HG02678 (cell line): ENCODE measurements at regions not wholly inside any gene's neighbourhood (a gene's known extent, or its start where the extent isn't known, plus 50 kb on each side); places are given as distances from the start of the nearest gene placed in this dataset.
"Not testable (repeated sequence)": the region's sequence is repeated elsewhere in the genome, so short reads cannot be mapped to it uniquely, and the experiment has no call there.

Experiments
- ATAC-seq: cut with Tn5 transposase; IDR thresholded peaks from one replicate; pipeline ENCODE4 v1.9.1; 2021; ENCODE audit warnings: mild to moderate bottlenecking, moderate library complexity; ENCODE audit not compliant: unreplicated experiment

GRCh38 chr5:97476852-97477534 is 293.9 kb upstream of the RIOK2 start:
- ATAC-seq = no peak

- no peak for ATAC-seq
These were observed 295.4 kb upstream of the RIOK2 start for GRCh38 chr5:97478483-97478882.

GRCh38 chr5:97480313-97480712 is 297.3 kb upstream of the RIOK2 start:
- no peak for ATAC-seq

GRCh38 chr5:97488126-97488668 is 305.1 kb upstream of the RIOK2 start:
- ATAC-seq = no peak

- ATAC-seq = no peak
These were observed 306.2 kb upstream of the RIOK2 start for GRCh38 chr5:97489010-97489840.

- no peak for ATAC-seq
These were observed 311.4 kb upstream of the RIOK2 start for GRCh38 chr5:97494465-97494864.

- no peak for ATAC-seq
These were observed 312.3 kb upstream of the RIOK2 start for GRCh38 chr5:97495301-97495700.

GRCh38 chr5:97496037-97496436 is 313.0 kb upstream of the RIOK2 start:
- ATAC-seq = no peak

GRCh38 chr5:97498657-97499056 is 315.6 kb upstream of the RIOK2 start:
- ATAC-seq = no peak

GRCh38 chr5:97499605-97500004 is 316.6 kb upstream of the RIOK2 start:
- ATAC-seq = no peak

GRCh38 chr5:97501286-97501964 is 318.4 kb upstream of the RIOK2 start:
- no peak for ATAC-seq

- no peak for ATAC-seq
These were observed 318.9 kb upstream of the RIOK2 start for GRCh38 chr5:97501965-97502305.

- no peak for ATAC-seq
These were observed 325.8 kb upstream of the RIOK2 start for GRCh38 chr5:97508864-97509263.

- ATAC-seq = not testable (repeated sequence)
These were observed 336.5 kb upstream of the RIOK2 start for GRCh38 chr5:97519565-97519964.

- ATAC-seq = not testable (repeated sequence)
These were observed 340.3 kb upstream of the RIOK2 start for GRCh38 chr5:97523336-97523735.

- no peak for ATAC-seq
These were observed 342.7 kb upstream of the RIOK2 start for GRCh38 chr5:97525780-97526179.

- no peak for ATAC-seq
These were observed 345.9 kb upstream of the RIOK2 start for GRCh38 chr5:97528941-97529340.

- no peak for ATAC-seq
These were observed 346.4 kb upstream of the RIOK2 start for GRCh38 chr5:97529354-97529985.

- ATAC-seq = peak; percentile 80
These were observed 348.5 kb upstream of the RIOK2 start for GRCh38 chr5:97531549-97531948.

GRCh38 chr5:97534166-97534565 is 351.1 kb upstream of the RIOK2 start:
- ATAC-seq = peak; percentile 67

- no peak for ATAC-seq
These were observed 353.6 kb upstream of the RIOK2 start for GRCh38 chr5:97536683-97537082.
